Lower leg skin (tissue), 3 donors: ENCODE measurements at regions not wholly inside any gene's neighbourhood (a gene's known extent, or its start where the extent isn't known, plus 50 kb on each side); places are given as distances from the start of the nearest gene placed in this dataset.

Experiments
- POLR2A ChIP-seq, 2 donors: fragments of 450-650 bp; IDR thresholded peaks; one replicate each; pipeline ENCODE4 v1.6.1; 2016 to 2017; ENCODE audit warnings: antibody characterized with exemption in 2 of 2, mild to moderate bottlenecking in 1 of 2, moderate library complexity in 1 of 2
- TF ChIP-seq, protein P1 (sequence below), 3 donors: fragments of 450-650 bp; IDR thresholded peaks; one replicate each; pipeline ENCODE4 v1.5.1; 2016; ENCODE audit warnings: antibody characterized with exemption in 3 of 3, mild to moderate bottlenecking in 3 of 3, moderate library complexity in 2 of 3

- TF ChIP-seq POLR2A (IDR thresholded peaks at IDR 0.05) = no peak
- TF ChIP-seq, protein P1, sequence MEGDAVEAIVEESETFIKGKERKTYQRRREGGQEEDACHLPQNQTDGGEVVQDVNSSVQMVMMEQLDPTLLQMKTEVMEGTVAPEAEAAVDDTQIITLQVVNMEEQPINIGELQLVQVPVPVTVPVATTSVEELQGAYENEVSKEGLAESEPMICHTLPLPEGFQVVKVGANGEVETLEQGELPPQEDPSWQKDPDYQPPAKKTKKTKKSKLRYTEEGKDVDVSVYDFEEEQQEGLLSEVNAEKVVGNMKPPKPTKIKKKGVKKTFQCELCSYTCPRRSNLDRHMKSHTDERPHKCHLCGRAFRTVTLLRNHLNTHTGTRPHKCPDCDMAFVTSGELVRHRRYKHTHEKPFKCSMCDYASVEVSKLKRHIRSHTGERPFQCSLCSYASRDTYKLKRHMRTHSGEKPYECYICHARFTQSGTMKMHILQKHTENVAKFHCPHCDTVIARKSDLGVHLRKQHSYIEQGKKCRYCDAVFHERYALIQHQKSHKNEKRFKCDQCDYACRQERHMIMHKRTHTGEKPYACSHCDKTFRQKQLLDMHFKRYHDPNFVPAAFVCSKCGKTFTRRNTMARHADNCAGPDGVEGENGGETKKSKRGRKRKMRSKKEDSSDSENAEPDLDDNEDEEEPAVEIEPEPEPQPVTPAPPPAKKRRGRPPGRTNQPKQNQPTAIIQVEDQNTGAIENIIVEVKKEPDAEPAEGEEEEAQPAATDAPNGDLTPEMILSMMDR (IDR thresholded peaks at IDR 0.05) = no peak
Measured at GRCh38 chr15:30023798-30024295, 58.9 kb upstream of the GOLGA8J start.
